SU-DHL-6 (cell line): ENCODE measurements at regions not wholly inside any gene's neighbourhood (a gene's known extent, or its start where the extent isn't known, plus 50 kb on each side); places are given as distances from the start of the nearest gene placed in this dataset.

Experiments
- H2AFZ ChIP-seq: fragments of 200-600 bp; sonication (generic); 2 replicates; pipeline ENCODE4 v1.6.1; 2014; ENCODE audit warnings: low read depth, mild to moderate bottlenecking, moderate library complexity, mixed read lengths, antibody characterized with exemption, low read length; ENCODE audit not compliant: severe bottlenecking
- H3F3A ChIP-seq: fragments of 200-600 bp; shearing (Covaris generic); 2 replicates; pipeline ENCODE4 v1.6.0; 2016; ENCODE audit warnings: antibody characterized with exemption, mild to moderate bottlenecking; ENCODE audit not compliant: insufficient read depth
- H3K27ac ChIP-seq: fragments of 200-600 bp; sonication (generic); 2 replicates; pipeline ENCODE4 v1.5.1; 2016; ENCODE audit warnings: low read depth, mild to moderate bottlenecking, low read length, moderate library complexity, mixed read lengths
- H3K27me3 ChIP-seq: fragments of 200-600 bp; sonication (generic), shearing (Covaris generic); 2 replicates; pipeline ENCODE4 v1.6.0; 2014; ENCODE audit warnings: mild to moderate bottlenecking, low read length
- H3K36me3 ChIP-seq: fragments of 200-600 bp; sonication (generic); 2 replicates; pipeline ENCODE4 v1.6.1; 2014; ENCODE audit warnings: mild to moderate bottlenecking, low read length, mixed read lengths
- H3K4me2 ChIP-seq: fragments of 300-600, 200-600 bp; shearing (Covaris generic), sonication (generic); 2 replicates; pipeline ENCODE4 v1.6.0; 2014; ENCODE audit warnings: low read length, low read depth, mild to moderate bottlenecking; ENCODE audit not compliant: poor library complexity, severe bottlenecking
- H3K4me3 ChIP-seq: fragments of 200-600 bp; sonication (generic); 2 replicates; pipeline ENCODE4 v1.5.1; 2014; ENCODE audit warnings: antibody characterized with exemption, low read length, mild to moderate bottlenecking, mixed read lengths; ENCODE audit not compliant: insufficient read depth, poor library complexity, severe bottlenecking
- H3K79me2 ChIP-seq: fragments of 200-600 bp; sonication (generic); 2 replicates; pipeline ENCODE4 v1.6.1; 2014; ENCODE audit warnings: mild to moderate bottlenecking, low read length, moderate library complexity; ENCODE audit not compliant: insufficient read depth
- H3K9ac ChIP-seq: fragments of 200-600 bp; sonication (generic); 2 replicates; pipeline ENCODE4 v1.7.0; 2014; ENCODE audit warnings: mild to moderate bottlenecking, low read length
- H3K9me2 ChIP-seq: fragments of 200-600 bp; sonication (generic); replicated peaks from 2 replicates; pipeline ENCODE4 v1.6.1; 2014; ENCODE audit warnings: low read length; ENCODE audit not compliant: insufficient read depth
- H3K9me3 ChIP-seq: fragments of 200-600 bp; sonication (generic); 2 replicates; pipeline ENCODE4 v1.6.1; 2014; ENCODE audit warnings: low read length, mixed read lengths; ENCODE audit not compliant: insufficient read depth
- H4K20me1 ChIP-seq: fragments of 200-600 bp; sonication (generic); 2 replicates; pipeline ENCODE4 v1.6.1; 2014; ENCODE audit warnings: low read depth, mild to moderate bottlenecking, antibody characterized with exemption, low read length, moderate library complexity, mixed read lengths
- EZH2phosphoT487 ChIP-seq: fragments of 200-600 bp; sonication (generic), shearing (Covaris generic); conservative IDR thresholded peaks from 2 replicates; pipeline ENCODE4 v1.6.1; 2018; ENCODE audit warnings: mild to moderate bottlenecking, antibody characterized with exemption, low read length, moderate library complexity, mixed read lengths
- TF ChIP-seq, protein P1 (sequence below): fragments of 200-600 bp; sonication (generic); IDR thresholded peaks from one replicate; pipeline ENCODE4 v1.5.1; 2017; ENCODE audit warnings: antibody characterized with exemption, mild to moderate bottlenecking, low read length, moderate library complexity; ENCODE audit not compliant: insufficient read depth, poor library complexity, severe bottlenecking

DNA sequence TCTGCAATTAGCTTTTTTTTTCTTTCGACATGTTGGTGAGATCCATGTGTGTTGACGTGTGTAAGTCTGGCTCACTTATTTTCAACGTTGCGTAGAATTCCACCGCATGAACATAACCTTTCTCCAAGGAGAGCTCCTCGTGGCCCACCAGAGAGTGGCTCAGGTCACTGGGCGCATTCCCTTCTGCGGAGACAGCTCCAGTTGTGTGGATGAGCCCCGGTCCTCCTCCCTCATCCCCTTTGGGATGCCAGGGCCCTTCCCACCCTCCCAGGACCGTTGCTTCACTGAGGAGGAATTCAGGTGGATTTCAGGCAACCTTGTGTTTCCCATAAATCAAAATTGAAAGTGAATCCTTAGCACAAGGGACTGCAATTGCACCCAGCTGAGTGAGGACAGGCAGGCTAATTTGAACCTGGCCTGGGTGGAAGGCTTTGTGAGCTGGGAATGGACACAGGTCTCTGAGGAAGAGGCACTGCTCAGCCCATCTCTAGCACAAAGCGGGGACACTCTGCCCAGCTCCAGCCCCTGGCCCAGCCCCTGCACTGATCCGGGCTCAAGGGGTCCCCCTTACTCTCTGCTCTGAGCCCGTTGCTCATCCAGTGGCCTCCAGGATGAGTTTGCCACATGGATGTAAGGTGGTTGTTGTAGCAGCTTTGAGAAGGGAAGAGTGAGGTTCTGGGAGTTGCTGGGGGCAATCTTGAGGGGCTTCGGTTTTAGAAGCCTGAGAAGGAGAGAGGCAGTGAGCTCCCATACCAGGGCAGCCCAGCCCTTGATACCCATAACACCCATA lies 57.8 kb upstream of the HAAO start:
- H3K9ac ChIP-seq = no peak overlapping the region
- H3K9me3 ChIP-seq = no peaks in the 10 kb centered on the region
- H3K4me3 ChIP-seq = no peak overlapping the region
- H3K27me3 ChIP-seq = no peaks in the 10 kb centered on the region
- no peak overlapping the region for H3K4me2 ChIP-seq
- TF ChIP-seq EZH2phosphoT487 = no peak
- TF ChIP-seq, protein P1, sequence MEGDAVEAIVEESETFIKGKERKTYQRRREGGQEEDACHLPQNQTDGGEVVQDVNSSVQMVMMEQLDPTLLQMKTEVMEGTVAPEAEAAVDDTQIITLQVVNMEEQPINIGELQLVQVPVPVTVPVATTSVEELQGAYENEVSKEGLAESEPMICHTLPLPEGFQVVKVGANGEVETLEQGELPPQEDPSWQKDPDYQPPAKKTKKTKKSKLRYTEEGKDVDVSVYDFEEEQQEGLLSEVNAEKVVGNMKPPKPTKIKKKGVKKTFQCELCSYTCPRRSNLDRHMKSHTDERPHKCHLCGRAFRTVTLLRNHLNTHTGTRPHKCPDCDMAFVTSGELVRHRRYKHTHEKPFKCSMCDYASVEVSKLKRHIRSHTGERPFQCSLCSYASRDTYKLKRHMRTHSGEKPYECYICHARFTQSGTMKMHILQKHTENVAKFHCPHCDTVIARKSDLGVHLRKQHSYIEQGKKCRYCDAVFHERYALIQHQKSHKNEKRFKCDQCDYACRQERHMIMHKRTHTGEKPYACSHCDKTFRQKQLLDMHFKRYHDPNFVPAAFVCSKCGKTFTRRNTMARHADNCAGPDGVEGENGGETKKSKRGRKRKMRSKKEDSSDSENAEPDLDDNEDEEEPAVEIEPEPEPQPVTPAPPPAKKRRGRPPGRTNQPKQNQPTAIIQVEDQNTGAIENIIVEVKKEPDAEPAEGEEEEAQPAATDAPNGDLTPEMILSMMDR = no peak
- H3K79me2 ChIP-seq = no peaks in the 10 kb centered on the region
- no peaks in the 10 kb centered on the region for H3K36me3 ChIP-seq
- H3K9me2 ChIP-seq = no peaks in the 10 kb centered on the region
- no peak overlapping the region for H3K27ac ChIP-seq
- no peak overlapping the region for H2AFZ ChIP-seq
- no peaks in the 10 kb centered on the region for H3F3A ChIP-seq
- H4K20me1 ChIP-seq = no peaks in the 10 kb centered on the region

DNA sequence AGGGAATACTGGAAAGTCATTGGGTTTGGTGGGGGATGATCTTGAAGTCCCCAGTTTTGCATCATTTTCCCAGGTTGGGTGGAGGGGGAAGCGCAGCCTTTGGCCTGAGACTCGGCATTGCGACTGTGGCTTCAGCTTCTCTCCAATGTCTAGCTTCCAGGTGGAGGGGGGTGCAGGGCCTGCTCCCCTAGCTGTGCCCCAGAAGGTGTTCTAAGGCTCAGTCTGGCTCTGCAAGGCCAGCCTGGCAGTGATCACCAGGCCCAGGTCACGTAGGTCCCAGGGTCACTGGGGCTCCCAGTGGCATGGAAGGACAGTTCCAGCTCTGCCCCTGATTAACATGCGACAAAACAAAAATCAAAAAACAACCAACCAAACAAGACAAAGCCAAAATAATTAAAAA lies 56.9 kb upstream of the HAAO start:
- Histone ChIP-seq H3K36me3 (no peaks in the 10 kb centered on the region), H3K4me3 (no peak overlapping the region), H3K79me2 (no peaks in the 10 kb centered on the region), H3K27me3 (no peaks in the 10 kb centered on the region), H4K20me1 (no peaks in the 10 kb centered on the region), H2AFZ (no peak overlapping the region), H3K27ac (no peak overlapping the region), H3K9me3 (no peaks in the 10 kb centered on the region), H3K9me2 (no peaks in the 10 kb centered on the region), H3K9ac (no peak overlapping the region), H3K4me2 (no peak overlapping the region), H3F3A (no peaks in the 10 kb centered on the region)
- no peak for TF ChIP-seq EZH2phosphoT487
- TF ChIP-seq, protein P1 = no peak

GRCh38 chr2:42848726-42849290 lies 56.4 kb upstream of the HAAO start:
- Histone ChIP-seq H3K9me3 (no peaks in the 10 kb centered on the region), H3K79me2 (no peaks in the 10 kb centered on the region), H3F3A (no peaks in the 10 kb centered on the region), H3K36me3 (no peaks in the 10 kb centered on the region), H3K4me3 (no peak overlapping the region), H3K9ac (no peak overlapping the region), H3K27ac (no peak overlapping the region), H2AFZ (no peak overlapping the region), H3K9me2 (no peaks in the 10 kb centered on the region), H4K20me1 (no peaks in the 10 kb centered on the region), H3K27me3 (no peaks in the 10 kb centered on the region), H3K4me2 (no peak overlapping the region)
- no peak for TF ChIP-seq EZH2phosphoT487
- TF ChIP-seq, protein P1 = no peak
